ENCODE measurements at regions not wholly inside any gene's neighbourhood (a gene's known extent, or its start where the extent isn't known, plus 50 kb on each side); places are given as distances from the start of the nearest gene placed in this dataset.

DNA sequence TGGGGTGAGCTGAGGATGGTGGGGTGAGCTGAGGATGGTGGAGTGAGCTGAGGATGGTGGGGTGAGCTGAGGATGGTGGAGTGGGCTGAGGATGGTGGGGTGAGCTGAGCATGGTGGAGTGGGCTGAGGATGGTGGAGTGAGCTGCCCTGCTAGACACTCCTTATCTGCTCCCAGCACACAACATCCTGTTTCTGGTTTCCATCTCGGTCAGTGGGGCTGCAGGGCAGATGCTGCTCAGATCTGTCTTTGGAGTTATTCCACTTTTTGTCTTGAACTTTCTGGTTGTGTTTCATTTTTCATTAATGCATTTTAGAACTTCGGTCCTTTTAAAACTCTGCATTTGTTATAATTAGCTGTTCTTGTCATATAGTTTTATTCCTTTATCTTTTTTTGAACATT is 67.9 kb upstream of the ANTXRL start:
- TF ChIP-seq, protein P1, sequence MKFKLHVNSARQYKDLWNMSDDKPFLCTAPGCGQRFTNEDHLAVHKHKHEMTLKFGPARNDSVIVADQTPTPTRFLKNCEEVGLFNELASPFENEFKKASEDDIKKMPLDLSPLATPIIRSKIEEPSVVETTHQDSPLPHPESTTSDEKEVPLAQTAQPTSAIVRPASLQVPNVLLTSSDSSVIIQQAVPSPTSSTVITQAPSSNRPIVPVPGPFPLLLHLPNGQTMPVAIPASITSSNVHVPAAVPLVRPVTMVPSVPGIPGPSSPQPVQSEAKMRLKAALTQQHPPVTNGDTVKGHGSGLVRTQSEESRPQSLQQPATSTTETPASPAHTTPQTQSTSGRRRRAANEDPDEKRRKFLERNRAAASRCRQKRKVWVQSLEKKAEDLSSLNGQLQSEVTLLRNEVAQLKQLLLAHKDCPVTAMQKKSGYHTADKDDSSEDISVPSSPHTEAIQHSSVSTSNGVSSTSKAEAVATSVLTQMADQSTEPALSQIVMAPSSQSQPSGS (IDR thresholded peaks at IDR 0.05; ENCODE audit: low read length) = no peak
- TF ChIP-seq CHD1 (IDR thresholded peaks at IDR 0.05; ENCODE audit: low read depth, low read length) (no peak), CHD2 (IDR thresholded peaks at IDR 0.05; ENCODE audit: low read length) (no peak), CEBPB (IDR thresholded peaks at IDR 0.05; ENCODE audit: low read depth, low read length) (no peak), EP300 (IDR thresholded peaks at IDR 0.05; ENCODE audit: borderline replicate concordance in 1 of 2, low read depth in 2 of 2, low read length in 2 of 2) (no peak), CREB1 (IDR thresholded peaks at IDR 0.05) (no peak), CTCF (IDR thresholded peaks at IDR 0.05; ENCODE audit: control extremely low read depth in 1 of 3, insufficient read depth in 1 of 3, low read depth in 1 of 3, low read length in 3 of 3) (no peak), POLR2AphosphoS5 (IDR thresholded peaks at IDR 0.05; ENCODE audit: low read depth, low read length) (no peak), RFX5 (IDR thresholded peaks at IDR 0.05; ENCODE audit: borderline replicate concordance, low read depth, low read length) (no peak), JUN (IDR thresholded peaks at IDR 0.05; ENCODE audit: low read depth, low read length) (no peak), HDAC2 (IDR thresholded peaks at IDR 0.05; ENCODE audit: borderline replicate concordance in 1 of 2, low read depth in 2 of 2, low read length in 2 of 2) (no peak), GTF2F1 (IDR thresholded peaks at IDR 0.05; ENCODE audit: borderline replicate concordance, low read depth, low read length) (no peak), SP1 (IDR thresholded peaks at IDR 0.05; ENCODE audit: low read depth, low read length) (no peak)
- TF ChIP-seq, protein P2, sequence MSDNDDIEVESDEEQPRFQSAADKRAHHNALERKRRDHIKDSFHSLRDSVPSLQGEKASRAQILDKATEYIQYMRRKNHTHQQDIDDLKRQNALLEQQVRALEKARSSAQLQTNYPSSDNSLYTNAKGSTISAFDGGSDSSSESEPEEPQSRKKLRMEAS (IDR thresholded peaks at IDR 0.05) = no peak
